ENCODE measurements at regions not wholly inside any gene's neighbourhood (a gene's known extent, or its start where the extent isn't known, plus 50 kb on each side); places are given as distances from the start of the nearest gene placed in this dataset.

GRCh38 chr10:36801660-36802059 is 323.7 kb upstream of the ANKRD30A start:
- TF ChIP-seq EZH2phosphoT487 (IDR thresholded peaks at IDR 0.05; ENCODE audit: low read depth) (no peak), CTCF (IDR thresholded peaks at IDR 0.05; ENCODE audit: low read depth, low read length) (no peak)

Data from OCI-LY3 (cell line).